Left ventricle myocardium superior (tissue), 1 donor: ENCODE measurements at regions not wholly inside any gene's neighbourhood (a gene's known extent, or its start where the extent isn't known, plus 50 kb on each side); places are given as distances from the start of the nearest gene placed in this dataset.
"Not testable (repeated sequence)": the region's sequence is repeated elsewhere in the genome, so short reads cannot be mapped to it uniquely, and the experiment has no call there.

Experiments
- ATAC-seq: fragments of 200-7000 bp; cut with Tn5 transposase; one replicate; pipeline ENCODE4 v1.9.1; 2020; ENCODE audit warnings: mild to moderate bottlenecking, moderate library complexity
- DNase-seq: peaks from one replicate; pipeline ENCODE4 v3.0.0-alpha.2; 2020
- intact Hi-C: fragments of 100-400 bp; cut with micrococcal nuclease; formaldehyde crosslinking; loops from one replicate; pipeline ENCODE4 v1.11.0; 2022
- donor health status: DM: no; HTN: yes; CAD: no; lungs with severe emphysema.

- ATAC-seq (no peak), DNase-seq (no peak)
- intact Hi-C loops = no loop called here
Measured at GRCh38 chr5:12093586-12093985, 189.3 kb upstream of the CTNND2 start.

- ATAC-seq = no peak
- intact Hi-C loops = no loop called here
Measured at GRCh38 chr5:12080761-12081160, 176.5 kb upstream of the CTNND2 start.

GRCh38 chr5:12078286-12078685, 174.0 kb upstream of the CTNND2 start:
- intact Hi-C loops, DNase-seq, ATAC-seq: not testable (repeated sequence)

More at GRCh38 chr5:12080761-12081160, 176.5 kb upstream of the CTNND2 start:
- DNase-seq = no peak

- DNase-seq = no peak
- no peak for ATAC-seq
- intact Hi-C loops = no loop called here
Measured at GRCh38 chr5:12073426-12073825, 169.2 kb upstream of the CTNND2 start.

DNA sequence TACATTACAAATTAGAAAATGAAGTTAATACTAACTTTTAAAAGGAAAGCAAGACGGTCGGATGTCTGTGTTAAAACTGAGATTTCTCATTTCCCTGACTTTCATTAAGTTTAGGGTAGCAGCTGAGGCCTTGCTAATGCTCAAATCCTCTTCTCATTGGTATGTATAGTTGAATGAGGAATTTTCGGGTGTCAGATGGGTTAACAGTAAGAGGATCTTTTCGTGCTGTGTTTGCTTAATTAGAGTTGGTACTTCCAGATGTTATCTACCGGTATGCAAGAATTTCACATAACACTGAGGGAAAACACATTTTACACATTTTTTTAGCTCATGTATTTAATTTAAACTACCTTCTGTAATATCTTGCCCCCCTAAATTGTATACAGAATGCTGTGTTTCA, 168.2 kb upstream of the CTNND2 start:
- intact Hi-C loops = no loop called here
- ATAC-seq (no peak), DNase-seq (no peak)

GRCh38 chr5:12071455-12071854, 167.2 kb upstream of the CTNND2 start:
- DNase-seq (no peak), ATAC-seq (no peak)
- intact Hi-C loops = no loop called here

DNA sequence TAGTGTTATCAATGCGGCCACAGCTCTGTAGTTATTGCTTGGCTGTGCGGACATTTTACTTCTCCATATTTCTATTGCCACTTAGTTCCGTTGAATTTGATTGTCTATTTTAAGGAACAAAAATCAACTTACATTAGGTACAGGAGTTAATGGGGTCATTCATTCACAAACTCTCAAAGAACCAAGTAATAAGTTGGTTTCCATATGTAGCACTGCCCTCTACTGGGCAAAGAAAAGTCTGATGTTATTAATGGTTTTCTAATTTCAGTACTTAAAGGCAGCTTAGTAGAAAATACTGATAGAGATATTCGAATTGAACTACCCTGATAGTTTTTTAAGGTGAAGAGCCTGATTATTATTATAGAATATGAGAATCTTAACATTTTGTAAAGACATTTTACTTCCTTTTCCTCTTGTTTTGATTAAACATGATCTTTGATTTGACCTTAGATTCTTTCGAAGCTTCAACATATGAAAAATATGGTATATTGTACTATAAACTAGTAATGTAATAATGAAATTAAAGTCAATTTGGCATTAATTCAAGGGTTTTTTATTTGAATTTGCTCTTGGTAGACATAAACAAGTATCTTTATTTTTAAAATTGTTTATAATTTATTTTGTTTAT, 119.5 kb upstream of the CTNND2 start:
- no peak for ATAC-seq
- DNase-seq = no peak
- intact Hi-C loops = no loop called here

DNA sequence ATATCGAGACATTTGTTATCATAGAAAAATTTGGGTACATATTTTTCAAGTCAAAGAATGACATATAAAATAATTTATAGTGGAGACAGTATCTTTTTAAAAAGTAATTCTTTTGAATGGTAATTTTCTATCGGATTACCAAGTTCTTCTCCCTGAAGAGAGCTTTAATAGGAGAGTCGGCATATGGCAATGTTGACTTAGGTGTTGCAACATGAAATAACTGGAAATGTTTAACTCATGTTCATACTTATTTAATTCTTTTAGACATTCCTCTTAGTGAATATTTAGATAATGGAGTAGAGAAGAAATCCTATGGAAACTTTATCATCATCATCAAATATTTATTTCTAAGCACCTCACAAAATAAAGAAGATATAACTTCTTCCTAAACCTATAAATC, 118.2 kb upstream of the CTNND2 start:
- ATAC-seq (no peak), DNase-seq (no peak)
- intact Hi-C loops = no loop called here

DNA sequence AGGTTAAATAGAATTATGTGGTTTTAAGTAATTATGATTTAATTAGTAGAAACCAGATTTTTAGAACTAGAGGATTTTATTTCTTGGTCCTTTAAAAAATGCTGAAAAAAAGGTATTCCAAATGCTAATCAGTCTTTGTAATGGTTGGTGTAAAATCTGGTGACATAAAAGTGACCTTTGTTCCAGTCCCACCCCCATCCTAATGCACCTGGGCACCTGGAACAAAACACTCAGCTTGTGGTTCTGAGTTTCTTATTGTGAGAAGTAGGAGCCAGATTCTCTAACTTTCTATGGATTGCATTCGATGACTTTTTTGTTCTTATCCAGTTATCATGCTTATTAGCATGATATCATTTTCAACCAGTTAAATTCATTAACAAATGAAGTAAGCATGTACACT, 115.1 kb upstream of the CTNND2 start:
- ATAC-seq (no peak), DNase-seq (no peak)
- intact Hi-C loops = no loop called here

GRCh38 chr5:12017007-12017406, 112.8 kb upstream of the CTNND2 start:
- DNase-seq = no peak
- no peak for ATAC-seq
- intact Hi-C loops = no loop called here

GRCh38 chr5:12016159-12016746, 112.0 kb upstream of the CTNND2 start:
- no peak for ATAC-seq
- no peak for DNase-seq
- intact Hi-C loops = no loop called here

GRCh38 chr5:12013351-12013750, 109.1 kb upstream of the CTNND2 start:
- intact Hi-C loops = no loop called here
- no peak for ATAC-seq

GRCh38 chr5:12003680-12004079, 99.4 kb upstream of the CTNND2 start:
- intact Hi-C loops = no loop called here
- ATAC-seq (no peak), DNase-seq (no peak)

More at GRCh38 chr5:12013351-12013750, 109.1 kb upstream of the CTNND2 start:
- DNase-seq = no peak

- DNase-seq (no peak), ATAC-seq (no peak)
- intact Hi-C loops = no loop called here
Measured at GRCh38 chr5:11998397-11998796, 94.2 kb upstream of the CTNND2 start.

DNA sequence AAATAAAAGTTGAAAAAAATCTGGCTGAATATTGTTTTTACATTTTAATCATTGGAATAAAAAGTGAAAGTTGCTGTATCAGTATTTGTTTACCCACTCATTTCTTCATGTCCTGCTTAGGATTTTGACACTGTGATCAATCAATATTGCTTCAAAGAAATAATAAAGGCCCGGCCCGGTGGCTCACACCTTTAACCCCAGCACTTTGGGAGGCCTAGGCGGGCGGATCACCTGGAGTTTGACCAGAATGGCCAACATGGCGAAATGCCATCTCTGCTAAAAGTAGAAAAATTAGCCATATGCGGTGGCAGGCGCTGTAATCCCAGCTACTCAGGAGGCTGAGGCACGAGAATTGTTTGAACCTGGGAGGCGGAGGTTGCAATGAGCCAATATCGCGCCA, 93.7 kb upstream of the CTNND2 start:
- intact Hi-C loops = no loop called here
- DNase-seq = no peak
- ATAC-seq = no peak

DNA sequence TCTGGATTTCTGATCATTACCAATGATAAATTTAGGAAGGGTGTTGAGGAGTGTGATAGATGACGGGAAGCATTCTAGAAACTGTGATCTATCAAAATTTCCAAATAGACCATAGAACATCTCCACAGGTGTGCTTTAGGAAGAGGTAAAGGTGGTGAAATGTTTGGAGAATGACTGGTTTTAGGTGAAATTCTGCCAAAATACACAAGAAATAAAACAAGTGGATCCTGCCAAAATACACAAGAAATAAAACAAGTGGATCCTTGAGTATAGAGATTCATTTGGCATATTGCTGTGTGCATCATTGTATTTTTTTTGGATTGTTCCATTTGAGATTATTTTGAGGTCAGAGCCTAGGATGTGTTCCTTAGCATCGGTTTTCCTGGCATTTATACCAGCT, 88.3 kb upstream of the CTNND2 start:
- DNase-seq (no peak), ATAC-seq (no peak)
- intact Hi-C loops = no loop called here

DNA sequence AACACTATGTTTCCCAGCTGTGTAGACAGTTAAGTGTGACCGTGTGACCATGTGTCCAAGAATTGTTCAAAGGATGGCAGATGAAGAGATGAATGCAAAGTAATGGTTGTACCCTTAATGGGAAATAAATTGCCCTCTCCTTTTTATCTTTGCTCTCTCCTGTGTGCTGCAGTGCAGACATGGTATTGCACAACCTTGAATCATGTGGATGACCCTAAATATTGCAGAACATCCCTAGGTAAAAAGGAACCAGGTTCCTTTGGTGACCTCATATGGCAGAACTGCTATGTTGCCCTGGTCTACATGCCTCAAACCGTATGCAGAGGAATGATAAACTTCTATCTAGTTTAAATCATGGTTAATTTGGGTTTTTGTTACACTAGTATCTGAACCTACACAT, 81.7 kb upstream of the CTNND2 start:
- no peak for ATAC-seq
- intact Hi-C loops = no loop called here

GRCh38 chr5:11984196-11984595, 80.0 kb upstream of the CTNND2 start:
- intact Hi-C loops = no loop called here
- no peak for ATAC-seq
- no peak for DNase-seq

More for the DNA sequence above, 81.7 kb upstream of the CTNND2 start:
- no peak for DNase-seq

GRCh38 chr5:11981986-11982385, 77.7 kb upstream of the CTNND2 start:
- intact Hi-C loops = no loop called here
- ATAC-seq = no peak
- no peak for DNase-seq

DNA sequence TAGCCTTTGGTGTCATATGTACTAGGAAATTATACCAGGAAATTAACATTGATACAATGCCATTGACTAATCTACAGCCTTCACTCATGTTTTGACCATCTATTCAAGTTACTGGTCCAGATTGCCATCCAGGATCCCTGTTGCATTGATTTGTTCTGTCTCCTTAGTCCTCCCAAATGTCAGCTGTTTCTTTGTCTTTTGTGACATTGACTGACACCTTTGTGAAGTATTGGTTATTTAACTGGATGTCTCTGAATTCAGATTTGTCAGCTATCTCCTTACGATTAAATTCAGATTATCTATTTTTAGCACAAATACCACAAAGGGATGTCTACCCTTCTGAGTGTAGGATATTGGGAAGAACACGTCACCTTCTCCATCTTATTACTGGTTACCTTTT, 73.7 kb upstream of the CTNND2 start:
- no peak for DNase-seq
- intact Hi-C loops = no loop called here
- no peak for ATAC-seq

DNA sequence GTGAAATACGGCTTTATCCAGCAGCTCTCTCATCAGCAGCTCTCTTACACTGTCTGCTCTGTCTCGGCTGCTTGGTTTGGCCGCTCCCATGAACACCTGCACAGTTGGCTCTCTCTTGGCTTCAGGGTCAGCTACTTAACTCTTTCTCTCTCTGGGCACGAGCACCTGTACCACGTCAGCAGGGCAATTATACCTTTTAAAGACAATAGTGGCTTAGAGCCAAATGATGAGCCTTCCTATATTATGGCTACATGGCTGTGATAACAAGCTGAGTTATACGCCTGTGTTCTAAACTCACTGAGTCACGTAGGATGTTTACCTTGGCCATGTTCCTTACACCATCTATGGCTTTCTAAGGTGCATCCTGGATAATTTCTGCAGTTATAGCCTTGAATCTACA, 69.2 kb upstream of the CTNND2 start:
- intact Hi-C loops = no loop called here
- DNase-seq (no peak), ATAC-seq (no peak)
